ENCODE measurements at regions not wholly inside any gene's neighbourhood (a gene's known extent, or its start where the extent isn't known, plus 50 kb on each side); places are given as distances from the start of the nearest gene placed in this dataset.

- no peak for TF ChIP-seq CTCF (IDR thresholded peaks at IDR 0.05)
- TF ChIP-seq POLR2A (IDR thresholded peaks at IDR 0.05): no peak
These were observed 146.0 kb downstream of the IL20RB start for GRCh38 chr3:137103739-137104138.
